SJSA1 (cell line): ENCODE measurements at regions not wholly inside any gene's neighbourhood (a gene's known extent, or its start where the extent isn't known, plus 50 kb on each side); places are given as distances from the start of the nearest gene placed in this dataset.

ENCODE experiments used
- DNase-seq, 2 experiments: peaks; one replicate each; pipeline ENCODE4 v3.0.0-alpha.2; 2015 to 2020; ENCODE audit warnings: low spot score in 2 of 2, low read depth in 1 of 2
- H3K27ac ChIP-seq: fragments of 250-450 bp; sonication (Bioruptor Pico); 2 replicates; pipeline ENCODE4 v1.5.1; 2020; ENCODE audit warnings: mild to moderate bottlenecking, moderate library complexity
- H3K27me3 ChIP-seq: fragments of 250-450 bp; sonication (Bioruptor Pico); replicated peaks from 2 replicates; pipeline ENCODE4 v1.5.1; 2020; ENCODE audit warnings: mild to moderate bottlenecking, moderate library complexity
- H3K36me3 ChIP-seq: fragments of 250-450 bp; sonication (Bioruptor Pico); 2 replicates; pipeline ENCODE4 v1.5.1; 2020; ENCODE audit warnings: mild to moderate bottlenecking
- H3K4me1 ChIP-seq: fragments of 250-450 bp; sonication (Bioruptor Pico); replicated peaks from 2 replicates; pipeline ENCODE4 v1.6.1; 2021; ENCODE audit warnings: mild to moderate bottlenecking
- H3K4me3 ChIP-seq: fragments of 250-450 bp; sonication (Bioruptor Pico); 2 replicates; pipeline ENCODE4 v1.5.1; 2020; ENCODE audit warnings: mild to moderate bottlenecking
- H3K9me3 ChIP-seq: fragments of 250-450 bp; sonication (Bioruptor Pico); replicated peaks from 2 replicates; pipeline ENCODE4 v1.5.1; 2020; ENCODE audit warnings: mild to moderate bottlenecking

GRCh38 chr20:10935658-10936402 lies 262.0 kb upstream of the JAG1 start:
- Histone ChIP-seq H3K4me3 (no peak overlapping the region), H3K36me3 (no peaks in the 10 kb centered on the region), H3K27ac (no peak overlapping the region), H3K27me3 (no peaks in the 10 kb centered on the region), H3K4me1 (no peaks in the 10 kb centered on the region), H3K9me3 (no peaks in the 10 kb centered on the region)
- DNase-seq: no peak

GRCh38 chr20:10936786-10937185 lies 263.0 kb upstream of the JAG1 start:
- Histone ChIP-seq H3K36me3 (no peaks in the 10 kb centered on the region), H3K27me3 (no peaks in the 10 kb centered on the region)
- no peak for DNase-seq

GRCh38 chr20:10939331-10939941 lies 265.6 kb upstream of the JAG1 start:
- no peak for DNase-seq
- no peak overlapping the region for H3K27ac ChIP-seq
- no peaks in the 10 kb centered on the region for H3K4me1 ChIP-seq
- no peaks in the 10 kb centered on the region for H3K36me3 ChIP-seq
- no peaks in the 10 kb centered on the region for H3K27me3 ChIP-seq
- no peaks in the 10 kb centered on the region for H3K9me3 ChIP-seq
- no peak overlapping the region for H3K4me3 ChIP-seq

More at GRCh38 chr20:10936786-10937185, 263.0 kb upstream of the JAG1 start:
- no peaks in the 10 kb centered on the region for H3K4me1 ChIP-seq
- no peak overlapping the region for H3K4me3 ChIP-seq
- no peak overlapping the region for H3K27ac ChIP-seq
- H3K9me3 ChIP-seq: no peaks in the 10 kb centered on the region

GRCh38 chr20:10940941-10941340 lies 267.1 kb upstream of the JAG1 start:
- H3K36me3 ChIP-seq: no peaks in the 10 kb centered on the region
- no peaks in the 10 kb centered on the region for H3K9me3 ChIP-seq
- H3K27ac ChIP-seq: no peak overlapping the region
- H3K4me3 ChIP-seq: no peak overlapping the region
- DNase-seq: no peak
- H3K27me3 ChIP-seq: no peaks in the 10 kb centered on the region
- no peaks in the 10 kb centered on the region for H3K4me1 ChIP-seq

- no peaks in the 10 kb centered on the region for H3K9me3 ChIP-seq
Measured at GRCh38 chr20:10943686-10944265, 270.0 kb upstream of the JAG1 start.

GRCh38 chr20:10946124-10946880 lies 272.5 kb upstream of the JAG1 start:
- Histone ChIP-seq H3K27ac (no peak overlapping the region), H3K4me1 (no peaks in the 10 kb centered on the region), H3K4me3 (no peak overlapping the region), H3K36me3 (no peaks in the 10 kb centered on the region), H3K27me3 (no peaks in the 10 kb centered on the region), H3K9me3 (no peaks in the 10 kb centered on the region)
- DNase-seq: no peak

More at GRCh38 chr20:10943686-10944265, 270.0 kb upstream of the JAG1 start:
- no peak for DNase-seq
- Histone ChIP-seq H3K4me1 (no peaks in the 10 kb centered on the region), H3K27ac (no peak overlapping the region), H3K4me3 (no peak overlapping the region), H3K27me3 (no peaks in the 10 kb centered on the region), H3K36me3 (no peaks in the 10 kb centered on the region)

- H3K36me3 ChIP-seq: no peaks in the 10 kb centered on the region
- H3K27me3 ChIP-seq: no peaks in the 10 kb centered on the region
- H3K27ac ChIP-seq: no peak overlapping the region
- no peaks in the 10 kb centered on the region for H3K9me3 ChIP-seq
- DNase-seq: no peak
- no peaks in the 10 kb centered on the region for H3K4me1 ChIP-seq
- H3K4me3 ChIP-seq: no peak overlapping the region
Measured at GRCh38 chr20:10947726-10948125, 273.9 kb upstream of the JAG1 start.

- H3K4me1 ChIP-seq: no peaks in the 10 kb centered on the region
- H3K27me3 ChIP-seq: no peaks in the 10 kb centered on the region
- no peak overlapping the region for H3K4me3 ChIP-seq
- no peaks in the 10 kb centered on the region for H3K36me3 ChIP-seq
- H3K27ac ChIP-seq: no peak overlapping the region
- DNase-seq: no peak
- H3K9me3 ChIP-seq: no peaks in the 10 kb centered on the region
Measured at GRCh38 chr20:10949930-10950783, 276.4 kb upstream of the JAG1 start.

- no peaks in the 10 kb centered on the region for H3K27me3 ChIP-seq
Measured at GRCh38 chr20:10951216-10951615, 277.4 kb upstream of the JAG1 start.

GRCh38 chr20:10951904-10952303 lies 278.1 kb upstream of the JAG1 start:
- no peaks in the 10 kb centered on the region for H3K27me3 ChIP-seq
- no peak for DNase-seq
- no peak overlapping the region for H3K4me3 ChIP-seq
- H3K27ac ChIP-seq: no peak overlapping the region
- no peaks in the 10 kb centered on the region for H3K9me3 ChIP-seq
- H3K36me3 ChIP-seq: no peaks in the 10 kb centered on the region
- no peaks in the 10 kb centered on the region for H3K4me1 ChIP-seq

More at GRCh38 chr20:10951216-10951615, 277.4 kb upstream of the JAG1 start:
- Histone ChIP-seq H3K27ac (no peak overlapping the region), H3K9me3 (no peaks in the 10 kb centered on the region), H3K36me3 (no peaks in the 10 kb centered on the region), H3K4me1 (no peaks in the 10 kb centered on the region), H3K4me3 (no peak overlapping the region)
- no peak for DNase-seq

GRCh38 chr20:10953437-10953836 lies 279.6 kb upstream of the JAG1 start:
- no peaks in the 10 kb centered on the region for H3K27me3 ChIP-seq
- H3K9me3 ChIP-seq: no peaks in the 10 kb centered on the region
- H3K27ac ChIP-seq: no peak overlapping the region
- H3K4me1 ChIP-seq: no peaks in the 10 kb centered on the region
- DNase-seq: no peak
- no peak overlapping the region for H3K4me3 ChIP-seq
- H3K36me3 ChIP-seq: no peaks in the 10 kb centered on the region

GRCh38 chr20:10954137-10954840 lies 280.5 kb upstream of the JAG1 start:
- no peak for DNase-seq
- Histone ChIP-seq H3K4me3 (no peak overlapping the region), H3K36me3 (no peaks in the 10 kb centered on the region), H3K4me1 (no peaks in the 10 kb centered on the region), H3K27ac (no peak overlapping the region), H3K9me3 (no peaks in the 10 kb centered on the region), H3K27me3 (no peaks in the 10 kb centered on the region)
